ENCODE measurements at regions not wholly inside any gene's neighbourhood (a gene's known extent, or its start where the extent isn't known, plus 50 kb on each side); places are given as distances from the start of the nearest gene placed in this dataset.

GRCh38 chr5:84729326-84729725, 344.6 kb upstream of the EDIL3 start:
- H3K4me3 ChIP-seq (ENCODE audit: low read depth, low read length), result no peak overlapping the region
- H3K9me3 ChIP-seq (ENCODE audit: control insufficient read depth in 2 of 2, low read length in 2 of 2), result no peaks in the 10 kb centered on the region
- Mint-ChIP-seq H3K36me3 (no peaks in the 10 kb centered on the region), H3K4me3 (no peak overlapping the region), H3K27ac (no peak overlapping the region), H3K9me3 (peaks cover 0 to 23% (median 4%) of the 10 kb centered on the region in 7 donors), H3K4me1 (no peaks in the 10 kb centered on the region), H3K27me3 (no peaks in the 10 kb centered on the region)
- H3K27ac ChIP-seq (ENCODE audit: insufficient read depth, low read length, poor library complexity, severe bottlenecking), result no peak overlapping the region
- no peaks in the 10 kb centered on the region for H3K27me3 ChIP-seq (ENCODE audit: control insufficient read depth, insufficient read depth, low read length)
- no peaks in the 10 kb centered on the region for H3K4me1 ChIP-seq (ENCODE audit: control insufficient read depth, insufficient read depth, low read length, poor library complexity, severe bottlenecking)
- no peaks in the 10 kb centered on the region for H3K36me3 ChIP-seq (ENCODE audit: control insufficient read depth, insufficient read depth, low read length)
- no peak for DNase-seq
- no peak for ATAC-seq (ENCODE audit: low read depth in 2 of 2)

GRCh38 chr5:84727708-84728107, 343.0 kb upstream of the EDIL3 start:
- Mint-ChIP-seq H3K4me3 (no peak overlapping the region), H3K36me3 (no peaks in the 10 kb centered on the region)

GRCh38 chr5:84725946-84726570, 341.4 kb upstream of the EDIL3 start:
- H3K9me3 ChIP-seq (ENCODE audit: control insufficient read depth in 2 of 2, low read length in 2 of 2), result peaks cover 0 to 3% of the 10 kb centered on the region in 2 experiments
- DNase-seq, result no peak
- no peaks in the 10 kb centered on the region for H3K4me1 Mint-ChIP-seq
- H3K27me3 ChIP-seq (ENCODE audit: control insufficient read depth, insufficient read depth, low read length), result no peaks in the 10 kb centered on the region
- no peaks in the 10 kb centered on the region for H3K27me3 Mint-ChIP-seq
- no peak overlapping the region for H3K27ac ChIP-seq (ENCODE audit: insufficient read depth, low read length, poor library complexity, severe bottlenecking)
- no peaks in the 10 kb centered on the region for H3K36me3 Mint-ChIP-seq
- ATAC-seq (ENCODE audit: low read depth in 2 of 2), result no peak
- peaks cover 0 to 14% (median 2%) of the 10 kb centered on the region in 7 donors for H3K9me3 Mint-ChIP-seq
- no peaks in the 10 kb centered on the region for H3K36me3 ChIP-seq (ENCODE audit: control insufficient read depth, insufficient read depth, low read length)
- no peak overlapping the region for H3K27ac Mint-ChIP-seq
- no peaks in the 10 kb centered on the region for H3K4me1 ChIP-seq (ENCODE audit: control insufficient read depth, insufficient read depth, low read length, poor library complexity, severe bottlenecking)
- H3K4me3 ChIP-seq (ENCODE audit: low read depth, low read length), result no peak overlapping the region
- no peak overlapping the region for H3K4me3 Mint-ChIP-seq

More at GRCh38 chr5:84727708-84728107, 343.0 kb upstream of the EDIL3 start:
- H3K4me3 ChIP-seq (ENCODE audit: low read depth, low read length), result no peak overlapping the region
- no peaks in the 10 kb centered on the region for H3K36me3 ChIP-seq (ENCODE audit: control insufficient read depth, insufficient read depth, low read length)
- no peaks in the 10 kb centered on the region for H3K9me3 ChIP-seq (ENCODE audit: control insufficient read depth in 2 of 2, low read length in 2 of 2)
- Mint-ChIP-seq H3K27ac (no peak overlapping the region), H3K27me3 (no peaks in the 10 kb centered on the region), H3K4me1 (no peaks in the 10 kb centered on the region), H3K9me3 (peaks cover 0 to 25% (median 4%) of the 10 kb centered on the region in 7 donors)
- H3K4me1 ChIP-seq (ENCODE audit: control insufficient read depth, insufficient read depth, low read length, poor library complexity, severe bottlenecking), result no peaks in the 10 kb centered on the region
- H3K27me3 ChIP-seq (ENCODE audit: control insufficient read depth, insufficient read depth, low read length), result no peaks in the 10 kb centered on the region
- no peak for ATAC-seq (ENCODE audit: low read depth in 2 of 2)
- no peak for DNase-seq
- H3K27ac ChIP-seq (ENCODE audit: insufficient read depth, low read length, poor library complexity, severe bottlenecking), result no peak overlapping the region

GRCh38 chr5:84724683-84725082, 340.0 kb upstream of the EDIL3 start:
- peaks cover 0 to 19% (median 4%) of the 10 kb centered on the region in 7 donors for H3K9me3 Mint-ChIP-seq
- no peaks in the 10 kb centered on the region for H3K36me3 Mint-ChIP-seq
- no peaks in the 10 kb centered on the region for H3K27me3 ChIP-seq (ENCODE audit: control insufficient read depth, insufficient read depth, low read length)

GRCh38 chr5:84724181-84724580, 339.5 kb upstream of the EDIL3 start:
- Mint-ChIP-seq H3K36me3 (no peaks in the 10 kb centered on the region), H3K9me3 (peaks cover 0 to 24% (median 2%) of the 10 kb centered on the region in 7 donors), H3K4me1 (no peaks in the 10 kb centered on the region), H3K27ac (no peak overlapping the region), H3K27me3 (no peaks in the 10 kb centered on the region), H3K4me3 (no peak overlapping the region)
- DNase-seq (no peak), ATAC-seq (ENCODE audit: low read depth in 2 of 2) (no peak)
- no peaks in the 10 kb centered on the region for H3K4me1 ChIP-seq (ENCODE audit: control insufficient read depth, insufficient read depth, low read length, poor library complexity, severe bottlenecking)
- H3K36me3 ChIP-seq (ENCODE audit: control insufficient read depth, insufficient read depth, low read length), result no peaks in the 10 kb centered on the region
- no peaks in the 10 kb centered on the region for H3K27me3 ChIP-seq (ENCODE audit: control insufficient read depth, insufficient read depth, low read length)
- H3K4me3 ChIP-seq (ENCODE audit: low read depth, low read length), result no peak overlapping the region
- H3K9me3 ChIP-seq (ENCODE audit: control insufficient read depth in 2 of 2, low read length in 2 of 2), result peaks cover 0 to 7% of the 10 kb centered on the region in 2 experiments
- no peak overlapping the region for H3K27ac ChIP-seq (ENCODE audit: insufficient read depth, low read length, poor library complexity, severe bottlenecking)

More at GRCh38 chr5:84724683-84725082, 340.0 kb upstream of the EDIL3 start:
- no peak overlapping the region for H3K27ac ChIP-seq (ENCODE audit: insufficient read depth, low read length, poor library complexity, severe bottlenecking)
- H3K36me3 ChIP-seq (ENCODE audit: control insufficient read depth, insufficient read depth, low read length), result no peaks in the 10 kb centered on the region
- H3K4me1 ChIP-seq (ENCODE audit: control insufficient read depth, insufficient read depth, low read length, poor library complexity, severe bottlenecking), result no peaks in the 10 kb centered on the region
- ATAC-seq (ENCODE audit: low read depth in 2 of 2) (no peak), DNase-seq (no peak)
- peaks cover 0 to 7% of the 10 kb centered on the region in 2 experiments for H3K9me3 ChIP-seq (ENCODE audit: control insufficient read depth in 2 of 2, low read length in 2 of 2)
- H3K4me3 Mint-ChIP-seq, result no peak overlapping the region
- H3K27me3 Mint-ChIP-seq, result no peaks in the 10 kb centered on the region
- H3K27ac Mint-ChIP-seq, result no peak overlapping the region
- H3K4me3 ChIP-seq (ENCODE audit: low read depth, low read length), result no peak overlapping the region
- no peaks in the 10 kb centered on the region for H3K4me1 Mint-ChIP-seq

DNA sequence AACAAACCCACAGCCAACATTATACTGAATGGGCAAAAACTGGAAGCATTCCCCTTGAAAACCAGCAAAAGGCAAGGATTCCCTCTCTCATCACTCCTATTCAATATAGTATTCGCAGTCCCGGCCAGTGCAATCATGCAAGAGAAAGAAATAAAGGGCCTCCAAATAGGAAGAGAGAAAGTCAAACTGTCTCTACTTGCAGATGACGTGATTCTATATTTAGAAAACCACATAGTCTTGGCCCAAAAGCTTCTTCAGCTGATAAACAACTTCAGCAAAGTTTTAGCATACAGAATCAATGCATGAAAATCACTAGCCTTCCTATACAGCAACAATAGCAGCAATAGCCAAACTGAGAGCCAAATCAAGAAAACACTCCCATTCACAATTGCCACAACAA, 333.7 kb upstream of the EDIL3 start:
- Histone ChIP-seq H3K9me3 (ENCODE audit: control insufficient read depth in 2 of 2, low read length in 2 of 2) (peaks cover 3 to 13% of the 10 kb centered on the region in 2 experiments), H3K4me3 (ENCODE audit: low read depth, low read length) (no peak overlapping the region), H3K36me3 (ENCODE audit: control insufficient read depth, insufficient read depth, low read length) (no peaks in the 10 kb centered on the region), H3K27ac (ENCODE audit: insufficient read depth, low read length, poor library complexity, severe bottlenecking) (no peak overlapping the region), H3K27me3 (ENCODE audit: control insufficient read depth, insufficient read depth, low read length) (no peaks in the 10 kb centered on the region), H3K4me1 (ENCODE audit: control insufficient read depth, insufficient read depth, low read length, poor library complexity, severe bottlenecking) (no peaks in the 10 kb centered on the region)
- Mint-ChIP-seq H3K36me3 (no peaks in the 10 kb centered on the region), H3K27me3 (no peaks in the 10 kb centered on the region), H3K27ac (no peak overlapping the region), H3K4me3 (no peak overlapping the region), H3K4me1 (no peaks in the 10 kb centered on the region), H3K9me3 (peaks cover under 1 to 30% (median 4%) of the 10 kb centered on the region in 7 donors)
- DNase-seq (no peak), ATAC-seq (ENCODE audit: low read depth in 2 of 2) (no peak)

GRCh38 chr5:84715686-84716085, 331.0 kb upstream of the EDIL3 start:
- Mint-ChIP-seq H3K9me3 (peaks cover 2 to 35% (median 4%) of the 10 kb centered on the region in 7 donors), H3K27me3 (no peaks in the 10 kb centered on the region), H3K27ac (no peak overlapping the region), H3K36me3 (no peaks in the 10 kb centered on the region), H3K4me1 (no peaks in the 10 kb centered on the region), H3K4me3 (no peak overlapping the region)
- no peak for DNase-seq
- Histone ChIP-seq H3K36me3 (ENCODE audit: control insufficient read depth, insufficient read depth, low read length) (no peaks in the 10 kb centered on the region), H3K9me3 (ENCODE audit: control insufficient read depth in 2 of 2, low read length in 2 of 2) (peaks cover 3 to 10% of the 10 kb centered on the region in 2 experiments), H3K4me1 (ENCODE audit: control insufficient read depth, insufficient read depth, low read length, poor library complexity, severe bottlenecking) (no peaks in the 10 kb centered on the region), H3K27me3 (ENCODE audit: control insufficient read depth, insufficient read depth, low read length) (no peaks in the 10 kb centered on the region), H3K4me3 (ENCODE audit: low read depth, low read length) (no peak overlapping the region), H3K27ac (ENCODE audit: insufficient read depth, low read length, poor library complexity, severe bottlenecking) (no peak overlapping the region)
- no peak for ATAC-seq (ENCODE audit: low read depth in 2 of 2)

GRCh38 chr5:84715091-84715490, 330.4 kb upstream of the EDIL3 start:
- Histone ChIP-seq H3K4me3 (ENCODE audit: low read depth, low read length) (no peak overlapping the region), H3K27ac (ENCODE audit: insufficient read depth, low read length, poor library complexity, severe bottlenecking) (no peak overlapping the region), H3K27me3 (ENCODE audit: control insufficient read depth, insufficient read depth, low read length) (no peaks in the 10 kb centered on the region), H3K4me1 (ENCODE audit: control insufficient read depth, insufficient read depth, low read length, poor library complexity, severe bottlenecking) (no peaks in the 10 kb centered on the region), H3K9me3 (ENCODE audit: control insufficient read depth in 2 of 2, low read length in 2 of 2) (peaks cover 3 to 10% of the 10 kb centered on the region in 2 experiments), H3K36me3 (ENCODE audit: control insufficient read depth, insufficient read depth, low read length) (no peaks in the 10 kb centered on the region)
- Mint-ChIP-seq H3K27ac (no peak overlapping the region), H3K36me3 (no peaks in the 10 kb centered on the region), H3K9me3 (peaks cover 2 to 33% (median 4%) of the 10 kb centered on the region in 7 donors), H3K4me3 (no peak overlapping the region), H3K4me1 (no peaks in the 10 kb centered on the region), H3K27me3 (no peaks in the 10 kb centered on the region)
- DNase-seq (no peak), ATAC-seq (ENCODE audit: low read depth in 2 of 2) (no peak)
